ENCODE measurements at regions not wholly inside any gene's neighbourhood (a gene's known extent, or its start where the extent isn't known, plus 50 kb on each side); places are given as distances from the start of the nearest gene placed in this dataset.

GRCh38 chr2:15721411-15722067, 129.9 kb downstream of the DDX1 start:
- TF ChIP-seq CTCF (IDR thresholded peaks at IDR 0.05) = no peak
- no peak overlapping the region for H3K27ac Mint-ChIP-seq (ENCODE audit: unreplicated experiment)
- H3K27me3 Mint-ChIP-seq (ENCODE audit: low read depth) = peaks cover 29% of the 10 kb centered on the region
- H3K4me1 Mint-ChIP-seq (ENCODE audit: low read depth) = no peaks in the 10 kb centered on the region
- DNase-seq (ENCODE audit: low spot score) = no peak
- no peaks in the 10 kb centered on the region for H3K36me3 Mint-ChIP-seq (ENCODE audit: low read depth)
- no peak overlapping the region for H3K4me3 Mint-ChIP-seq (ENCODE audit: unreplicated experiment)
- H3K9me3 Mint-ChIP-seq (ENCODE audit: low read depth) = no peaks in the 10 kb centered on the region

GRCh38 chr2:15722980-15723379, 131.3 kb downstream of the DDX1 start:
- H3K4me1 Mint-ChIP-seq (ENCODE audit: low read depth) = no peaks in the 10 kb centered on the region
- H3K9me3 Mint-ChIP-seq (ENCODE audit: low read depth) = no peaks in the 10 kb centered on the region
- H3K27me3 Mint-ChIP-seq (ENCODE audit: low read depth) = peaks cover 35% of the 10 kb centered on the region
- H3K27ac Mint-ChIP-seq (ENCODE audit: unreplicated experiment) = no peak overlapping the region
- H3K36me3 Mint-ChIP-seq (ENCODE audit: low read depth) = no peaks in the 10 kb centered on the region
- DNase-seq (ENCODE audit: low spot score) = no peak
- TF ChIP-seq CTCF (IDR thresholded peaks at IDR 0.05) = no peak
- H3K4me3 Mint-ChIP-seq (ENCODE audit: unreplicated experiment) = no peak overlapping the region

- DNase-seq (ENCODE audit: low spot score) = no peak
- no peak for TF ChIP-seq CTCF (IDR thresholded peaks at IDR 0.05)
- Mint-ChIP-seq H3K9me3 (ENCODE audit: low read depth) (no peaks in the 10 kb centered on the region), H3K4me1 (ENCODE audit: low read depth) (no peaks in the 10 kb centered on the region), H3K27ac (ENCODE audit: unreplicated experiment) (no peak overlapping the region), H3K27me3 (ENCODE audit: low read depth) (peaks cover 35% of the 10 kb centered on the region), H3K36me3 (ENCODE audit: low read depth) (no peaks in the 10 kb centered on the region), H3K4me3 (ENCODE audit: unreplicated experiment) (no peak overlapping the region)
Observed at GRCh38 chr2:15724235-15724634, 132.6 kb downstream of the DDX1 start.

- no peaks in the 10 kb centered on the region for H3K36me3 Mint-ChIP-seq (ENCODE audit: low read depth)
- H3K4me1 Mint-ChIP-seq (ENCODE audit: low read depth) = peaks cover 6% of the 10 kb centered on the region
- DNase-seq (ENCODE audit: low spot score) = no peak
- no peak overlapping the region for H3K4me3 Mint-ChIP-seq (ENCODE audit: unreplicated experiment)
- peaks cover 30% of the 10 kb centered on the region for H3K27me3 Mint-ChIP-seq (ENCODE audit: low read depth)
- TF ChIP-seq CTCF (IDR thresholded peaks at IDR 0.05) = no peak
- H3K9me3 Mint-ChIP-seq (ENCODE audit: low read depth) = no peaks in the 10 kb centered on the region
- H3K27ac Mint-ChIP-seq (ENCODE audit: unreplicated experiment) = no peak overlapping the region
Observed at GRCh38 chr2:15725101-15725781, 133.6 kb downstream of the DDX1 start.

- Mint-ChIP-seq H3K27ac (ENCODE audit: unreplicated experiment) (no peak overlapping the region), H3K4me3 (ENCODE audit: unreplicated experiment) (no peak overlapping the region), H3K27me3 (ENCODE audit: low read depth) (peaks cover 30% of the 10 kb centered on the region), H3K9me3 (ENCODE audit: low read depth) (no peaks in the 10 kb centered on the region), H3K36me3 (ENCODE audit: low read depth) (no peaks in the 10 kb centered on the region), H3K4me1 (ENCODE audit: low read depth) (peaks cover 11% of the 10 kb centered on the region)
- TF ChIP-seq CTCF (IDR thresholded peaks at IDR 0.05) = no peak
- no peak for DNase-seq (ENCODE audit: low spot score)
Observed at GRCh38 chr2:15725782-15726112, 134.1 kb downstream of the DDX1 start.

All from chondrocyte (in vitro differentiated cells).